Stimulated activated CD4-positive, alpha-beta T cell treated with anti-CD3 and anti-CD28 coated beads, Interleukin-12 subunit alpha, Interleukin-12 subunit beta, amount 100 ng/mL, for 24 hours (primary cell): ENCODE measurements at regions not wholly inside any gene's neighbourhood (a gene's known extent, or its start where the extent isn't known, plus 50 kb on each side); places are given as distances from the start of the nearest gene placed in this dataset.
"Not testable (repeated sequence)": the region's sequence is repeated elsewhere in the genome, so short reads cannot be mapped to it uniquely, and the experiment has no call there.

Experiments
- DNase-seq, 2 experiments: peaks; one replicate each; pipeline ENCODE4 v3.0.0-alpha.2; 2020; ENCODE audit warnings: low read depth in 2 of 2

- no peak for DNase-seq
These were observed 71.0 kb upstream of the ATF7IP2 start for GRCh38 chr16:10314811-10315210.

GRCh38 chr16:10317425-10318001, 68.3 kb upstream of the ATF7IP2 start:
- no peak for DNase-seq

GRCh38 chr16:10318798-10319500, 66.9 kb upstream of the ATF7IP2 start:
- no peak for DNase-seq

GRCh38 chr16:10321407-10322387, 64.2 kb upstream of the ATF7IP2 start:
- DNase-seq, result no peak

- no peak for DNase-seq
These were observed 62.9 kb upstream of the ATF7IP2 start for GRCh38 chr16:10322723-10323527.

GRCh38 chr16:10323528-10323869, 62.4 kb upstream of the ATF7IP2 start:
- DNase-seq, result no peak

GRCh38 chr16:10324210-10324609, 61.7 kb upstream of the ATF7IP2 start:
- no peak for DNase-seq

- no peak for DNase-seq
These were observed 59.9 kb upstream of the ATF7IP2 start for GRCh38 chr16:10325783-10326543.

GRCh38 chr16:10326647-10327046, 59.2 kb upstream of the ATF7IP2 start:
- no peak for DNase-seq

- not testable (repeated sequence) for DNase-seq
These were observed 57.6 kb upstream of the ATF7IP2 start for GRCh38 chr16:10328291-10328690.

GRCh38 chr16:10332241-10332640, 53.6 kb upstream of the ATF7IP2 start:
- DNase-seq, result no peak

GRCh38 chr16:10332775-10333174, 53.1 kb upstream of the ATF7IP2 start:
- no peak for DNase-seq

GRCh38 chr16:10333321-10334032, 52.4 kb upstream of the ATF7IP2 start:
- no peak for DNase-seq

GRCh38 chr16:10335681-10336080, 50.2 kb upstream of the ATF7IP2 start:
- no peak for DNase-seq
